ENCODE measurements at regions not wholly inside any gene's neighbourhood (a gene's known extent, or its start where the extent isn't known, plus 50 kb on each side); places are given as distances from the start of the nearest gene placed in this dataset.

DNA sequence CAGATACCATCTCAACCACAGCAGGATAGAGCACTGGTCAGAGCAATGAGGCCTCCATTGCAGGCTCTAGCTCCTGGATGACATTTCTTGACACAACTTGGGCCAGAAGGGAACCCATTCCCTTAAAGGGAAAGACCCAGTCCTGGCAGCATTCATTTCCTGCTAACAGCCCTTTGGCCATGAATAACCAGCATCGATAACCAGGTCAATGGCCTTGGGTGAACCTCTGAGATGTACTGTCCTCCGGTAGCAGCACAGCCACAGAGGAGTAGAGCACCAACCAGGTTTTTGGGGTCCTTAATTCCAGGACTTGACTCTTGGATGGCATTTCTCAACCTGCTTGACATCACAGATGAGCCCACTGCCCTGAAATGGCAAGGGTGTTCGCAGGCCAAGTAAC, 71.2 kb upstream of the FKBP1C start:
- Histone ChIP-seq H3K4me3 (ENCODE audit: insufficient read depth, low read length) (no peak overlapping the region), H3K9me3 (ENCODE audit: low read depth, low read length) (no peaks in the 10 kb centered on the region), H3K36me3 (ENCODE audit: insufficient read depth, low read length) (no peaks in the 10 kb centered on the region), H2AFZ (ENCODE audit: low read length) (no peak overlapping the region), H4K20me1 (ENCODE audit: insufficient read depth, low read length) (no peaks in the 10 kb centered on the region), H3K4me2 (ENCODE audit: insufficient read depth, low read length) (no peak overlapping the region), H3K4me1 (ENCODE audit: insufficient read depth, low read length) (no peaks in the 10 kb centered on the region), H3K79me2 (ENCODE audit: insufficient read depth, low read length) (no peaks in the 10 kb centered on the region), H3K27ac (ENCODE audit: low read depth, low read length) (no peak overlapping the region), H3K27me3 (ENCODE audit: insufficient read depth, low read length) (no peaks in the 10 kb centered on the region)
- TF ChIP-seq, protein P1, sequence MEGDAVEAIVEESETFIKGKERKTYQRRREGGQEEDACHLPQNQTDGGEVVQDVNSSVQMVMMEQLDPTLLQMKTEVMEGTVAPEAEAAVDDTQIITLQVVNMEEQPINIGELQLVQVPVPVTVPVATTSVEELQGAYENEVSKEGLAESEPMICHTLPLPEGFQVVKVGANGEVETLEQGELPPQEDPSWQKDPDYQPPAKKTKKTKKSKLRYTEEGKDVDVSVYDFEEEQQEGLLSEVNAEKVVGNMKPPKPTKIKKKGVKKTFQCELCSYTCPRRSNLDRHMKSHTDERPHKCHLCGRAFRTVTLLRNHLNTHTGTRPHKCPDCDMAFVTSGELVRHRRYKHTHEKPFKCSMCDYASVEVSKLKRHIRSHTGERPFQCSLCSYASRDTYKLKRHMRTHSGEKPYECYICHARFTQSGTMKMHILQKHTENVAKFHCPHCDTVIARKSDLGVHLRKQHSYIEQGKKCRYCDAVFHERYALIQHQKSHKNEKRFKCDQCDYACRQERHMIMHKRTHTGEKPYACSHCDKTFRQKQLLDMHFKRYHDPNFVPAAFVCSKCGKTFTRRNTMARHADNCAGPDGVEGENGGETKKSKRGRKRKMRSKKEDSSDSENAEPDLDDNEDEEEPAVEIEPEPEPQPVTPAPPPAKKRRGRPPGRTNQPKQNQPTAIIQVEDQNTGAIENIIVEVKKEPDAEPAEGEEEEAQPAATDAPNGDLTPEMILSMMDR (IDR thresholded peaks at IDR 0.05; ENCODE audit: extremely low read depth, low read depth, low read length), result no peak
- no peak for DNase-seq (ENCODE audit: insufficient read length, low spot score, missing footprints)

DNA sequence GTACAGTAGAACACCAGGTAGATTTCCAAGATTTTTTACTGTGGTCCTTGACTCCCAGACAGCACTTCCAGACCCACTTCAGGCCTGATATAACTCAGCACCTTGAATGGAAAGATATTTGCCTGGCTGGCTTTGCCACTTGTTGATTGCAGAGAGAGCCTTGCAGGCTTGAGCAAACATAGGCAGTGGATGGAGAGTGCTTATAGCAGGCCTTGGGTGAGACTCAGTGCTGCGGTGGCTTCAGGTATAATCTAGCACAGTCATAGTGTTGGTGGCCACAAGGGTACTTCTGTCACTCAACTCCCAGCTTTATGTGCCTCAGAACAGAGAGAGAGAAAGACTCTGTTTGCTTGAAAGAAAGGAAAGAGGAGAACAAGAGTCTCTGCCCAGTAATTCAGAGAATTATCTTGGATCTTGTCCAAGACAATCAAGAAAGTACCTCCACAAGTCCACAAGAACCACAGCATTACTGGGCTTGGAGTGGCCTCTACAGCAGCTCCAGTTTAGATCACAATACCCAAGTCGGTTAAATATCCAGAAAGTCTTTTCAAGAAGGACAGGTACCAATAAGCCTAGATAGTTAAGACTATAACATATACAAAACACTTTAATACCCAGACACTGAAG, 70.5 kb upstream of the FKBP1C start:
- no peaks in the 10 kb centered on the region for H3K36me3 ChIP-seq (ENCODE audit: insufficient read depth, low read length)
- DNase-seq (ENCODE audit: insufficient read length, low spot score, missing footprints), result no peak
- H3K4me2 ChIP-seq (ENCODE audit: insufficient read depth, low read length), result no peak overlapping the region
- H3K27me3 ChIP-seq (ENCODE audit: insufficient read depth, low read length), result no peaks in the 10 kb centered on the region
- TF ChIP-seq, protein P1 (IDR thresholded peaks at IDR 0.05; ENCODE audit: extremely low read depth, low read depth, low read length), result no peak
- no peaks in the 10 kb centered on the region for H3K9me3 ChIP-seq (ENCODE audit: low read depth, low read length)
- H3K79me2 ChIP-seq (ENCODE audit: insufficient read depth, low read length), result no peaks in the 10 kb centered on the region
- H3K4me3 ChIP-seq (ENCODE audit: insufficient read depth, low read length), result no peak overlapping the region
- H4K20me1 ChIP-seq (ENCODE audit: insufficient read depth, low read length), result no peaks in the 10 kb centered on the region
- no peaks in the 10 kb centered on the region for H3K4me1 ChIP-seq (ENCODE audit: insufficient read depth, low read length)
- H2AFZ ChIP-seq (ENCODE audit: low read length), result no peak overlapping the region
- no peak overlapping the region for H3K27ac ChIP-seq (ENCODE audit: low read depth, low read length)

GRCh38 chr6:63149730-63150129, 61.5 kb upstream of the FKBP1C start:
- no peaks in the 10 kb centered on the region for H3K27me3 ChIP-seq (ENCODE audit: insufficient read depth, low read length)
- no peaks in the 10 kb centered on the region for H3K9me3 ChIP-seq (ENCODE audit: low read depth, low read length)
- no peaks in the 10 kb centered on the region for H3K79me2 ChIP-seq (ENCODE audit: insufficient read depth, low read length)
- no peaks in the 10 kb centered on the region for H4K20me1 ChIP-seq (ENCODE audit: insufficient read depth, low read length)
- no peak overlapping the region for H3K4me3 ChIP-seq (ENCODE audit: insufficient read depth, low read length)
- H3K4me1 ChIP-seq (ENCODE audit: insufficient read depth, low read length), result no peaks in the 10 kb centered on the region
- DNase-seq (ENCODE audit: insufficient read length, low spot score, missing footprints), result peak; percentile 39
- no peaks in the 10 kb centered on the region for H3K36me3 ChIP-seq (ENCODE audit: insufficient read depth, low read length)
- H3K27ac ChIP-seq (ENCODE audit: low read depth, low read length), result no peak overlapping the region
- no peak overlapping the region for H3K4me2 ChIP-seq (ENCODE audit: insufficient read depth, low read length)
- no peak overlapping the region for H2AFZ ChIP-seq (ENCODE audit: low read length)
- TF ChIP-seq, protein P1 (IDR thresholded peaks at IDR 0.05; ENCODE audit: extremely low read depth, low read depth, low read length), result no peak

- H3K4me3 ChIP-seq (ENCODE audit: insufficient read depth, low read length), result no peak overlapping the region
- TF ChIP-seq, protein P1 (IDR thresholded peaks at IDR 0.05; ENCODE audit: extremely low read depth, low read depth, low read length), result no peak
- H2AFZ ChIP-seq (ENCODE audit: low read length), result no peak overlapping the region
- no peaks in the 10 kb centered on the region for H3K27me3 ChIP-seq (ENCODE audit: insufficient read depth, low read length)
- H3K27ac ChIP-seq (ENCODE audit: low read depth, low read length), result no peak overlapping the region
- H3K4me1 ChIP-seq (ENCODE audit: insufficient read depth, low read length), result no peaks in the 10 kb centered on the region
- H3K79me2 ChIP-seq (ENCODE audit: insufficient read depth, low read length), result no peaks in the 10 kb centered on the region
- H3K36me3 ChIP-seq (ENCODE audit: insufficient read depth, low read length), result no peaks in the 10 kb centered on the region
- H3K9me3 ChIP-seq (ENCODE audit: low read depth, low read length), result no peaks in the 10 kb centered on the region
- H4K20me1 ChIP-seq (ENCODE audit: insufficient read depth, low read length), result no peaks in the 10 kb centered on the region
- H3K4me2 ChIP-seq (ENCODE audit: insufficient read depth, low read length), result no peak overlapping the region
- DNase-seq (ENCODE audit: insufficient read length, low spot score, missing footprints), result no peak
Measured at GRCh38 chr6:63154535-63154934, 56.7 kb upstream of the FKBP1C start.

All from osteoblast (primary cell).